OCI-LY1 (cell line): ENCODE measurements at regions not wholly inside any gene's neighbourhood (a gene's known extent, or its start where the extent isn't known, plus 50 kb on each side); places are given as distances from the start of the nearest gene placed in this dataset.

Experiments
- H2AFZ ChIP-seq: fragments of 200-600 bp; sonication (generic), shearing (Covaris generic); 2 replicates; pipeline ENCODE4 v1.6.0; 2014; ENCODE audit warnings: antibody characterized with exemption, mild to moderate bottlenecking, low read length
- H3F3A ChIP-seq: fragments of 200-600 bp; sonication (generic), shearing (Covaris generic); 2 replicates; pipeline ENCODE4 v1.6.0; 2014; ENCODE audit warnings: mild to moderate bottlenecking, antibody characterized with exemption, low read length, moderate library complexity; ENCODE audit not compliant: insufficient read depth
- H3K27ac ChIP-seq: fragments of 200-600 bp; sonication (generic); 2 replicates; pipeline ENCODE4 v1.5.1; 2014; ENCODE audit warnings: low read length, mixed run types, mild to moderate bottlenecking, low read depth; ENCODE audit not compliant: poor library complexity, severe bottlenecking
- H3K27me3 ChIP-seq: fragments of 200-600 bp; sonication (generic); 2 replicates; pipeline ENCODE4 v1.6.0; 2014; ENCODE audit warnings: antibody characterized with exemption, mild to moderate bottlenecking, low read length, moderate library complexity; ENCODE audit not compliant: insufficient read depth
- H3K36me3 ChIP-seq: fragments of 200-600 bp; sonication (generic); 2 replicates; pipeline ENCODE4 v1.6.1; 2014; ENCODE audit warnings: mild to moderate bottlenecking, antibody characterized with exemption, low read length, moderate library complexity, mixed read lengths; ENCODE audit not compliant: insufficient read depth
- H3K4me1 ChIP-seq: fragments of 200-600 bp; sonication (generic); 2 replicates; pipeline ENCODE4 v1.5.1; 2014; ENCODE audit warnings: mild to moderate bottlenecking, low read length, moderate library complexity; ENCODE audit not compliant: insufficient read depth, severe bottlenecking
- H3K4me2 ChIP-seq: fragments of 200-600 bp; sonication (generic), shearing (Covaris generic); 2 replicates; pipeline ENCODE4 v1.6.1; 2014; ENCODE audit warnings: low read length
- H3K4me3 ChIP-seq: fragments of 200-600 bp; sonication (generic); 2 replicates; pipeline ENCODE4 v1.5.1; 2014; ENCODE audit warnings: low read length, low read depth, mild to moderate bottlenecking, mixed read lengths; ENCODE audit not compliant: poor library complexity, severe bottlenecking
- H3K79me2 ChIP-seq: fragments of 200-600 bp; shearing (Covaris generic); 2 replicates; pipeline ENCODE4 v1.6.1; 2016; ENCODE audit warnings: mixed run types, low read length, mixed read lengths; ENCODE audit not compliant: insufficient read depth
- H3K9ac ChIP-seq: fragments of 200-600 bp; sonication (generic), shearing (Covaris generic); 2 replicates; pipeline ENCODE4 v1.6.1; 2014; ENCODE audit warnings: mild to moderate bottlenecking, low read length, mixed read lengths
- H3K9me2 ChIP-seq: fragments of 200-600 bp; sonication (generic), shearing (Covaris generic); 2 replicates; pipeline ENCODE4 v1.6.1; 2014; ENCODE audit warnings: low read depth, mild to moderate bottlenecking, low read length, mixed read lengths
- H3K9me3 ChIP-seq: fragments of 200-600 bp; shearing (Covaris generic); 2 replicates; pipeline ENCODE4 v1.6.1; 2014; ENCODE audit warnings: low read length, mixed read lengths
- H4K20me1 ChIP-seq: fragments of 200-600 bp; sonication (generic), shearing (Covaris generic); 2 replicates; pipeline ENCODE4 v1.6.0; 2016; ENCODE audit warnings: mild to moderate bottlenecking, low read length; ENCODE audit not compliant: insufficient read depth
- EZH2 ChIP-seq: fragments of 200-600 bp; sonication (generic), shearing (Covaris generic); IDR thresholded peaks from 2 replicates; pipeline ENCODE4 v1.8.0; 2017; ENCODE audit warnings: borderline replicate concordance, mixed run types, mild to moderate bottlenecking, antibody characterized with exemption, low read length, moderate library complexity, mixed read lengths
- TF ChIP-seq, protein P1 (sequence below): fragments of 200-600 bp; sonication (generic), shearing (Covaris generic); IDR thresholded peaks from 2 replicates; pipeline ENCODE4 v1.5.1; 2017; ENCODE audit warnings: mild to moderate bottlenecking, antibody characterized with exemption, low read length, moderate library complexity, mixed read lengths

DNA sequence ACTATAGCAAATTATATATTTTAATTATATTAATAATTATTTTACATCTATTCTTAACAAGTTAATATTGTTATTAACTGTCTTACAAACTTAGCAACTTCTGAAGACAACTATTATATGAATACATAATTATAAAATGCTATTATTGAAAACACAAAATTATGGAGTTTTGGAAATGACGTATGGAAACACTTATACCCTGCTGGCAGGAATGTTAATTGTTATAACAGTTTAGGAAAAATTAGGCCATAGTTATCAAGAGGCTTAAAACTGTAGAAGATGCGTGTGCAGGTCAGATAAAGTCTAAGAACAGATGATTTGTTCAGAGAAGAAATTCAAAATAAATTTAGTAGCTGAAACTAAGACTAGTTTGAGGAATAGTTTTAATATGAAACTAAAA lies 211.7 kb downstream of the FAT4 start:
- no peaks in the 10 kb centered on the region for H3K36me3 ChIP-seq
- TF ChIP-seq, protein P1, sequence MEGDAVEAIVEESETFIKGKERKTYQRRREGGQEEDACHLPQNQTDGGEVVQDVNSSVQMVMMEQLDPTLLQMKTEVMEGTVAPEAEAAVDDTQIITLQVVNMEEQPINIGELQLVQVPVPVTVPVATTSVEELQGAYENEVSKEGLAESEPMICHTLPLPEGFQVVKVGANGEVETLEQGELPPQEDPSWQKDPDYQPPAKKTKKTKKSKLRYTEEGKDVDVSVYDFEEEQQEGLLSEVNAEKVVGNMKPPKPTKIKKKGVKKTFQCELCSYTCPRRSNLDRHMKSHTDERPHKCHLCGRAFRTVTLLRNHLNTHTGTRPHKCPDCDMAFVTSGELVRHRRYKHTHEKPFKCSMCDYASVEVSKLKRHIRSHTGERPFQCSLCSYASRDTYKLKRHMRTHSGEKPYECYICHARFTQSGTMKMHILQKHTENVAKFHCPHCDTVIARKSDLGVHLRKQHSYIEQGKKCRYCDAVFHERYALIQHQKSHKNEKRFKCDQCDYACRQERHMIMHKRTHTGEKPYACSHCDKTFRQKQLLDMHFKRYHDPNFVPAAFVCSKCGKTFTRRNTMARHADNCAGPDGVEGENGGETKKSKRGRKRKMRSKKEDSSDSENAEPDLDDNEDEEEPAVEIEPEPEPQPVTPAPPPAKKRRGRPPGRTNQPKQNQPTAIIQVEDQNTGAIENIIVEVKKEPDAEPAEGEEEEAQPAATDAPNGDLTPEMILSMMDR = no peak
- TF ChIP-seq EZH2 = no peak
- no peaks in the 10 kb centered on the region for H3K4me1 ChIP-seq

DNA sequence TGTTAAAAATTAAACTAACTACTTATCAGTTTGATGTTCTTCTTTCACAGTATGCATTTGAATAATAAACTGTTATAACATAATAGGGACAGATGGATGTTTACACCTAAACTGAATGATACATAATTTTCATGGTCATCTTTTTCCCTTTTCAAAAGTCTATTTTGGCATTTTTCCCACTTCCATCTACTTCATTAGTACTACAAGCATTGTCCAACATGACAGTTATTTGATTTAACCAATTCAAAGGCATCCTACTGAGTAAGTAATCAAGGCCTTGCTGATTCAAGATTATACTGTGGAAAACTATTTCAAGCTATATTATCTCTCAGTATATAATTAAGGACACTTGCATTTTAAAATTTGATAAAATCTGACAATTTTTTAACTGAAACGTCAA lies 212.9 kb downstream of the FAT4 start:
- H3K9me3 ChIP-seq = no peaks in the 10 kb centered on the region
- TF ChIP-seq EZH2 = no peak
- TF ChIP-seq, protein P1 = no peak
- H3K36me3 ChIP-seq = no peaks in the 10 kb centered on the region
- no peaks in the 10 kb centered on the region for H3F3A ChIP-seq
- no peaks in the 10 kb centered on the region for H3K4me1 ChIP-seq
- H3K4me2 ChIP-seq = no peak overlapping the region
- H4K20me1 ChIP-seq = no peaks in the 10 kb centered on the region
- no peaks in the 10 kb centered on the region for H3K79me2 ChIP-seq
- no peak overlapping the region for H3K4me3 ChIP-seq
- no peak overlapping the region for H3K9ac ChIP-seq
- H3K27me3 ChIP-seq = no peaks in the 10 kb centered on the region
- no peak overlapping the region for H2AFZ ChIP-seq
- no peaks in the 10 kb centered on the region for H3K9me2 ChIP-seq
- no peak overlapping the region for H3K27ac ChIP-seq

More for the DNA sequence above, 211.7 kb downstream of the FAT4 start:
- no peak overlapping the region for H2AFZ ChIP-seq
- H3K27me3 ChIP-seq = no peaks in the 10 kb centered on the region
- no peak overlapping the region for H3K4me2 ChIP-seq
- H3K9me2 ChIP-seq = no peaks in the 10 kb centered on the region
- H3K9ac ChIP-seq = no peak overlapping the region
- H4K20me1 ChIP-seq = no peaks in the 10 kb centered on the region
- H3K4me3 ChIP-seq = no peak overlapping the region
- H3F3A ChIP-seq = no peaks in the 10 kb centered on the region
- no peaks in the 10 kb centered on the region for H3K79me2 ChIP-seq
- H3K9me3 ChIP-seq = no peaks in the 10 kb centered on the region
- H3K27ac ChIP-seq = no peak overlapping the region

DNA sequence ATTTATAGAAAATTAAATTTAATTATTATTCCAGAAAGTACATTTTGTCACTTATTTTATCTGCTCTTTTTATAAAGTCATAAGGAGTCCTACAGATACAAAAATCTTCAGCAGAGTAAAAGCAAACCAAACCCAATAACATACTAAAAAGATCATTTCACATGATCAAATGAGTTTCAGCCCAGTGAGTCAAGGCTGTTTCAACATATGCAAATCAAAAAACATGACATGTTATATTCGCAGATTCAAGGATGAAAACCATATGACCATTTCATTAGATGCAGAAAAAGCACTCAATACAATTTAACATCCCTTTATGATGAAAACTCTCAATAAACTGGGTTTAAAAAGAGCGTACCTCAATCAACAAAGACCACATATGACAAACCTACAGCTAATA lies 214.3 kb downstream of the FAT4 start:
- Histone ChIP-seq H3K9me3 (no peaks in the 10 kb centered on the region), H3K79me2 (no peaks in the 10 kb centered on the region), H4K20me1 (no peaks in the 10 kb centered on the region), H3K4me3 (no peak overlapping the region), H3K27ac (no peak overlapping the region), H3K9ac (no peak overlapping the region), H3K4me2 (no peak overlapping the region), H3K9me2 (no peaks in the 10 kb centered on the region), H3F3A (no peaks in the 10 kb centered on the region), H3K36me3 (no peaks in the 10 kb centered on the region), H3K4me1 (no peaks in the 10 kb centered on the region), H2AFZ (no peak overlapping the region), H3K27me3 (no peaks in the 10 kb centered on the region)
- TF ChIP-seq, protein P1 = no peak
- no peak for TF ChIP-seq EZH2
